ENCODE measurements at regions not wholly inside any gene's neighbourhood (a gene's known extent, or its start where the extent isn't known, plus 50 kb on each side); places are given as distances from the start of the nearest gene placed in this dataset.

- 40% methylated on average over 5 of the region's 5 CpGs for WGBS (ENCODE audit: insufficient coverage, insufficient replicate concordance, low lambda C conversion rate, missing lambda C conversion rate)
- intact Hi-C loops (cut with micrococcal nuclease; ENCODE audit: unreplicated experiment) (no loop called here), in situ Hi-C loops (cut with MboI) (no loop called here)
- SMC1A ChIA-PET (ENCODE audit: uncharacterized antibody, unreplicated experiment): interaction anchor here (0.6 to 1.0 kb wide), 2 partner anchors 11 to 123 kb away, joined by 3 to 4 read pairs; no protein-coding TSS in a partner anchor
- Histone ChIP-seq H4K20me1 (ENCODE audit: control insufficient read depth, insufficient read depth) (no peaks in the 10 kb centered on the region), H2AFZ (ENCODE audit: control insufficient read depth, low read depth, low read length) (no peak overlapping the region), H3K36me3 (ENCODE audit: control insufficient read depth in 2 of 2, insufficient read depth in 2 of 2, low read length in 1 of 2) (no peaks in the 10 kb centered on the region), H3K4me2 (ENCODE audit: control insufficient read depth, insufficient read depth) (no peak overlapping the region), H3K9me3 (replicated peaks; ENCODE audit: control insufficient read depth, insufficient read depth, low read length) (no peaks in the 10 kb centered on the region), H3K79me2 (ENCODE audit: control insufficient read depth, insufficient read depth, low read length) (no peaks in the 10 kb centered on the region), H3K9ac (ENCODE audit: control insufficient read depth, insufficient read depth, low read length) (no peak overlapping the region), H3K4me1 (ENCODE audit: control insufficient read depth, insufficient read depth, low read length) (no peaks in the 10 kb centered on the region), H3K27me3 (replicated peaks in 1 of 2; ENCODE audit: control insufficient read depth in 2 of 2, insufficient read depth in 2 of 2, low read length in 1 of 2) (no peaks in the 10 kb centered on the region; a peak in 1 of 4 replicates), H3K4me3 (no peak overlapping the region), H3K27ac (ENCODE audit: control insufficient read depth, insufficient read depth) (no peak overlapping the region)
- DNase-seq (ENCODE audit: low read depth, low spot score) (no peak), FAIRE-seq (no peak), ATAC-seq (no peak)
- no TSS peak for BruUV-seq (replicated peaks)
- CTCF ChIA-PET: interaction anchor here (0.9 kb wide), 1 partner anchor 25 kb away, joined by 3 read pairs; no protein-coding TSS in a partner anchor
- RAD21 ChIA-PET (ENCODE audit: unreplicated experiment): no interaction called here
- TF ChIP-seq POU2F2 (IDR thresholded peaks at IDR 0.05; ENCODE audit: borderline replicate concordance, low read depth, low read length): no peak
- POLR2A ChIA-PET: interaction anchor here (0.6 kb wide), 1 partner anchor 151 kb away, joined by 3 read pairs; no protein-coding TSS in a partner anchor
Measured at GRCh38 chr7:115494529-115495147, 535.9 kb downstream of the TFEC start.

GRCh38 chr7:115493381-115493780 is 537.2 kb downstream of the TFEC start:
- Histone ChIP-seq H2AFZ (ENCODE audit: control insufficient read depth, low read depth, low read length) (no peak overlapping the region), H3K9me3 (replicated peaks; ENCODE audit: control insufficient read depth, insufficient read depth, low read length) (no peaks in the 10 kb centered on the region), H3K9ac (ENCODE audit: control insufficient read depth, insufficient read depth, low read length) (no peak overlapping the region), H3K79me2 (ENCODE audit: control insufficient read depth, insufficient read depth, low read length) (no peaks in the 10 kb centered on the region), H3K4me3 (no peak overlapping the region), H4K20me1 (ENCODE audit: control insufficient read depth, insufficient read depth) (no peaks in the 10 kb centered on the region), H3K27me3 (replicated peaks in 1 of 2; ENCODE audit: control insufficient read depth in 2 of 2, insufficient read depth in 2 of 2, low read length in 1 of 2) (no peaks in the 10 kb centered on the region; a peak in 1 of 4 replicates), H3K36me3 (ENCODE audit: control insufficient read depth in 2 of 2, insufficient read depth in 2 of 2, low read length in 1 of 2) (no peaks in the 10 kb centered on the region), H3K4me1 (ENCODE audit: control insufficient read depth, insufficient read depth, low read length) (no peaks in the 10 kb centered on the region), H3K4me2 (ENCODE audit: control insufficient read depth, insufficient read depth) (no peak overlapping the region), H3K27ac (ENCODE audit: control insufficient read depth, insufficient read depth) (no peak overlapping the region)
- no TSS peak for BruUV-seq (replicated peaks)
- ChIA-PET POLR2A (no interaction called here), SMC1A (ENCODE audit: uncharacterized antibody, unreplicated experiment) (interaction anchor here (0.6 to 0.9 kb wide), 2 partner anchors 13 to 22 kb away, joined by 3 to 5 read pairs; no protein-coding TSS in a partner anchor), CTCF (no interaction called here), RAD21 (ENCODE audit: unreplicated experiment) (no interaction called here)
- no peak for TF ChIP-seq BCLAF1 (IDR thresholded peaks at IDR 0.05)
- TF ChIP-seq E2F8 (IDR thresholded peaks at IDR 0.05; ENCODE audit: low read depth, partially characterized antibody): no peak
- TF ChIP-seq CTCF (IDR thresholded peaks at IDR 0.05 in 2 of 3, conservative IDR thresholded peaks at IDR 0.05 in 1 of 3; ENCODE audit: control insufficient read depth in 2 of 3, extremely low read depth in 1 of 3, insufficient read depth in 1 of 3, low read depth in 3 of 3, low read length in 3 of 3): no peak
- TF ChIP-seq RAD21 (IDR thresholded peaks at IDR 0.05; ENCODE audit: insufficient read depth, low read depth, low read length): no peak
- TF ChIP-seq JUND (IDR thresholded peaks at IDR 0.05; ENCODE audit: low read depth, low read length): no peak
- no peak for TF ChIP-seq MYB (IDR thresholded peaks at IDR 0.05; ENCODE audit: borderline replicate concordance, low read depth, low read length)
- no peak for TF ChIP-seq KAT2A (conservative IDR thresholded peaks at IDR 0.05; ENCODE audit: control insufficient read depth, low read depth, low read length)
- FAIRE-seq (no peak), DNase-seq (ENCODE audit: low read depth, low spot score) (no peak), ATAC-seq (no peak)
- 31% methylated on average over 3 of the region's 3 CpGs for WGBS (ENCODE audit: insufficient coverage, insufficient replicate concordance, low lambda C conversion rate, missing lambda C conversion rate)
- in situ Hi-C loops (cut with MboI) (no loop called here), intact Hi-C loops (cut with micrococcal nuclease; ENCODE audit: unreplicated experiment) (no loop called here)
